GM06990 (cell line): ENCODE measurements at regions not wholly inside any gene's neighbourhood (a gene's known extent, or its start where the extent isn't known, plus 50 kb on each side); places are given as distances from the start of the nearest gene placed in this dataset.

ENCODE experiments used
- DNase-seq: peaks from one replicate; pipeline ENCODE4 v3.0.0-alpha.2; 2011; ENCODE audit not compliant: insufficient read length; ENCODE audit errors: extremely low read depth
- H3K27me3 ChIP-seq: replicated peaks from 2 replicates; pipeline ENCODE4 v1.6.0; 2011; ENCODE audit warnings: low read length; ENCODE audit not compliant: control insufficient read depth, insufficient read depth
- H3K36me3 ChIP-seq: 2 replicates; pipeline ENCODE4 v1.5.1; 2011; ENCODE audit warnings: low read length; ENCODE audit not compliant: control insufficient read depth, insufficient read depth
- H3K4me3 ChIP-seq: replicated peaks from 2 replicates; pipeline ENCODE4 v1.5.1; 2011; ENCODE audit warnings: low read depth, mild to moderate bottlenecking, control low read depth, low read length
- CTCF ChIP-seq: IDR thresholded peaks from 2 replicates; pipeline ENCODE4 v1.5.1; 2011; ENCODE audit warnings: low read length, control low read depth, mild to moderate bottlenecking, inconsistent platforms; ENCODE audit not compliant: insufficient read depth, poor library complexity, severe bottlenecking

DNA sequence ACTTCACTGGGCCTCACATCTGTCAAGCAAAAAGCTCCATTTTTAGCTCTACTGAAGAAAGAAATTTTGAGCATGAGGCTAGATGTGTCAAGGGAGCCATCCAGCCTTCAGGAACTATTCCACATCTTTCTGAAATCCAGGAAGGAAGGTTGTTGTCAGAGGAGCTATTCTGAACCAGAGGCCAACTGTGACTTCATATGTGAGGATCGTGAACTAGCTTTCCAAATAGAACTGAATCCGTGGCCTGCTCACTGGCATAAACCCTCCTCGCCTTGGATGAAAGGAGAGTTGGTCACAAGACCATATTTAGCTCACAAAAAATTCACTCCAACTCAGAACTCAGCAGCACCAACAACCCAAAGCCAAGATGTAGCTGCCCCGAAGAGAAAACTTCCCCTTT is 195.8 kb downstream of the FOXO1 start:
- no peak for TF ChIP-seq CTCF
- Histone ChIP-seq H3K4me3 (no peak overlapping the region), H3K36me3 (no peaks in the 10 kb centered on the region), H3K27me3 (no peaks in the 10 kb centered on the region; the same call in 1 of the 2 replicates)
- DNase-seq: no peak

GRCh38 chr13:40471076-40471475 is 195.4 kb downstream of the FOXO1 start:
- H3K36me3 ChIP-seq: no peaks in the 10 kb centered on the region
- no peak for TF ChIP-seq CTCF
- H3K27me3 ChIP-seq: no peaks in the 10 kb centered on the region; the same call in 1 of the 2 replicates
- no peak overlapping the region for H3K4me3 ChIP-seq
- DNase-seq: no peak

GRCh38 chr13:40471911-40472310 is 194.5 kb downstream of the FOXO1 start:
- no peaks in the 10 kb centered on the region for H3K36me3 ChIP-seq
- TF ChIP-seq CTCF: no peak
- DNase-seq: no peak
- H3K27me3 ChIP-seq: no peaks in the 10 kb centered on the region; the same call in 1 of the 2 replicates
- no peak overlapping the region for H3K4me3 ChIP-seq

- no peak for TF ChIP-seq CTCF
- H3K27me3 ChIP-seq: no peaks in the 10 kb centered on the region; the same call in 1 of the 2 replicates
- no peak overlapping the region for H3K4me3 ChIP-seq
- no peak for DNase-seq
- H3K36me3 ChIP-seq: no peaks in the 10 kb centered on the region
These were observed 193.8 kb downstream of the FOXO1 start for GRCh38 chr13:40472427-40473220.

- H3K27me3 ChIP-seq: no peaks in the 10 kb centered on the region
- no peak for DNase-seq
- no peaks in the 10 kb centered on the region for H3K36me3 ChIP-seq
- H3K4me3 ChIP-seq: no peak overlapping the region
- no peak for TF ChIP-seq CTCF
These were observed 190.8 kb downstream of the FOXO1 start for GRCh38 chr13:40475617-40476016.
